MV-4-11 (cell line): ENCODE measurements at regions not wholly inside any gene's neighbourhood (a gene's known extent, or its start where the extent isn't known, plus 50 kb on each side); places are given as distances from the start of the nearest gene placed in this dataset.

Source experiments
- DNase-seq: peaks from one replicate; lab custom pipeline; 2025; lab: John Stamatoyannopoulos, UW

DNA sequence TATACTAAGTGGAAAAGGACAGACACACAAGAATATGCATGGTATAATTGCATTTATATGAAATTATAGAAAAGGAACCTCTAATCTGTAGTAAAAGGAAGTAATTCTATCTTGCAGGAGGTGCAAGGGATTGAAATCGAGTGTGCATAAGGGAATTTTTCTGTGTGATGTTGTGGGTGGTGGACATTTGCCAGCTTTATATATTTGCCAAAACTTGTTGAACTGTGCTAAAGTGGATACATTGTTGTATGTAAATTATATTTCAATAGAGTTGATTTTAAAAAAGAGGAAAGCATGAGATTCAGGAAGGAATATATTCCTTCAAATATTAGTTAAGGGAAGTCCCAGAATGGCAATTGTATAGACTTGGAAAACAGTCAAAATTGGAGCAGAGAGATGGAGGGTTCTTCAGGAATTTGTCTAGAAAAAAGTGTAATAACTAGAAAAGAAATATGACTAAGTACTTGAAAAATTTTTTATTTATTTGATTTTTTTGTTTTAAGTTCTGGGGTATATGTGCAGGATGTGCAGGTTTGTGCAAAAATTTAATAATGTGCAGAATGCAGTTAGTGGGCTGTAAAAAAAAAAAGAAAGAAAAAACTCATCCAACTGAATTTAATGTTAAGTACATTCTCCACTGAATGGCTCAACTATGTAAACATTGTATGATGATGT is 96.1 kb downstream of the ARL4A start:
- no peak for DNase-seq

DNA sequence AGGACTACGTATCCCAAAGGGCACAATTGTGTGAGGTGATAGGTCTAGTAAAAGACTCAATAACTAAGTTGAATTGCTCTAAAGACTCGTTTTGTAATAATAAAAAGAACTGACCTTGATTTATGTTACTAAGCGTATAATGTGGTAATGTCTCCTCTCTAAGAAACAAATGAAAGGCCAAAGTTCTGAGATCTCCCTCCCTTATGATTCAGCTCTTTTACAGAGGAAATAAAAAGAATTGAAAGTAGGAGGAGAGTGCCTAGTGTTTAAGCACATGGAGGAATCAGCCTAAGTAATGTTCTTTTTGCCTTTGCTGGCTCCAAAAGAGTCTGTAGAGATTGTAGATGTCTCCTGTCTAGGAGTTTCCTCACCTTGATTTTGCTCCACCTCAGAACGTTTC is 98.0 kb downstream of the ARL4A start:
- DNase-seq: no peak

- no peak for DNase-seq
Measured at GRCh38 chr7:12786494-12786893, 99.1 kb downstream of the ARL4A start.

- DNase-seq: no peak
Measured at GRCh38 chr7:12788171-12788570, 100.7 kb downstream of the ARL4A start.

GRCh38 chr7:12788591-12788990 is 101.2 kb downstream of the ARL4A start:
- DNase-seq: no peak

GRCh38 chr7:12794722-12795302 is 107.4 kb downstream of the ARL4A start:
- no peak for DNase-seq

GRCh38 chr7:12796397-12797127 is 109.1 kb downstream of the ARL4A start:
- DNase-seq: no peak

DNA sequence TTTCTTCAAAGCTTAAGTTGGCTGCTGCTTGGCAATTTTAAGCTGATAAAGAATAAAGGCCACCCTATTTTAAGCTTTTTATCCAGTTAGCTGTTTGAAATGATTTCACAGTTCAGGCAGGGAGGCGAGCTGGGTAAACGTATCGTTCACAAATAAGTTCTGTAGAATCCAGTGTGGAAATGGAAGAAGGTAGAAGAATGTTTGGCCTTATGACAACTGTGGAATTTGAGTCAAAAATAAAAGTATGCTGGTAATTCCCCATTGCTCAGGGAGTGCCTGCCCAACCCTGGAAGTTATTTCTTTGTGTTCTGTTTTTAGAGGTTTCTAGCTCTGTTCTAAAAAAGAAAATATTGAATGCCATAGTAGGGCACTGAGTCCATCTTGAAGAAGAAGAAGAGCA is 113.1 kb downstream of the ARL4A start:
- DNase-seq: no peak

DNA sequence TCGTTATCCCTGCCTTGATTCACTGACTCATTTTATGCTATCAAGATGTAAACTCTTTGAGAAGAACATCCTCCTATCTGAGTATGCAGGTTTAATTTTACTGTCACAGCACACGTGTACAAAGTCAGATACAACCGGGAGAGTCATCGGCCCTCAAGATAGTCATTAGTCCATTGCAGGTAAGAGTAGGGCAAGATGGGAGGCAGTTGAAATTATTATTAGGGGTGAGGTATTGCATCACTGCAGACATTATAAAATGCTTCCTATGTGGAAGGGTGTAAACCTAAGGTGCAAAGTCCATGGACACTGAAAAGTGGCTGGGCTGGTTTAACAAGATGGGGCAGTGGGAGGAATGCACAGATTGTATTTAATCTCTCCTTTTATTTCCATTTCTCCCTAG is 113.7 kb downstream of the ARL4A start:
- no peak for DNase-seq

DNA sequence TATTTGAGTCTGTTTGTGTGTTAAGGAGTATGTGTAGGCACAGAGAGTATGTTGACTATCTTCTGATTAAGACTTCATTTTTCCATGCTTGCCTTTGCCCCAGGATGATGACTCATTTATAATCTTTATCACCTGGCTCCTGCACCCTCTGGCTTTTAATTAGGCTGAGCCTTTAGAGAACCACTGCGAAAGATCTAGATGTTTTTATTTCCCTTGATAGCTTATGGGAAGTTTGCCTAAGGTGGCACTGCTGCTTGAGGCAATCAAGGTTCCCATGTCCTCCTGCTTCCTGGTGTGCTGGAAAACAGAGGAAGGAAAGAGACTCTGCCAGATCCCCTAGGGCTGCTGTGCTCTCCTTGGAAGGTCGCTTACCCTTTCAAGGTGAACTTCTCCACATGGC is 114.6 kb downstream of the ARL4A start:
- no peak for DNase-seq

GRCh38 chr7:12803542-12803941 is 116.1 kb downstream of the ARL4A start:
- no peak for DNase-seq

DNA sequence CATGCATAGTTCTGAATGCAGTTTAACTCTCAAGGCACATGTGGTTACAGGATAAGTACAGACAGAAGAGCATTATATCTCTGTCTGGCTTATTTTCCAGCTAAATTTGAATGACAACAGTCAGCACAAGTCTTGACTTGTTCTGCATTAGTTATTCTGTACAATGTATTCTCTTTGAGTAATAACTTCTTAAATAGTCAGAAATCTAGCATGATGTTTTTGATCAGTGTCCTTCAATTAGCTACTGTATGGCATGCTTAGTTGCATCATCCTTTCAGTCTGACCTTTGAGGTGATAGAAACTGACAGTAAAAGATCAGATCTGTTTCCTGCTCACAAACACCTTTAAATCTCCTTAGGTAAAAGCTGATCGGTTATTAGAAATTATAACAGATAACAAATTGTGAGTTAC is 118.1 kb downstream of the ARL4A start:
- DNase-seq: no peak

DNA sequence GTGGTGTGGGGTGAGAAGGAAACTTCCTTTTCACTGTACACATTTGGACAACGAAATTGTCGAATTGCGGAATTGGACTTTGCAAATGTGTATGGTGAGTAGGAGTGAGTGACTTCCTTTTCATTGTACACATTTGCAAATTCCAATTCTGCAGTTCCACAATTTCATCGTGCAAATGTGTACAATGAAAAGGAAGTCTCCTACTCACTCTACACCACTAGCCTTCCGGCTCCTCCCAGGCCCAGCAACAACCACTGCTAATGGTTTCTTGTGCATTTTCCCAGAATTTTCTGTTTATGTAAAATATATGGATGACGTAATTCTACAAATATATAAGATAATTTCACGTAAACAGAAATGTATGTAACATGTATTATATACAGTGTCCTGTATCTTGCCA is 118.5 kb downstream of the ARL4A start:
- peak; percentile 91 for DNase-seq

DNA sequence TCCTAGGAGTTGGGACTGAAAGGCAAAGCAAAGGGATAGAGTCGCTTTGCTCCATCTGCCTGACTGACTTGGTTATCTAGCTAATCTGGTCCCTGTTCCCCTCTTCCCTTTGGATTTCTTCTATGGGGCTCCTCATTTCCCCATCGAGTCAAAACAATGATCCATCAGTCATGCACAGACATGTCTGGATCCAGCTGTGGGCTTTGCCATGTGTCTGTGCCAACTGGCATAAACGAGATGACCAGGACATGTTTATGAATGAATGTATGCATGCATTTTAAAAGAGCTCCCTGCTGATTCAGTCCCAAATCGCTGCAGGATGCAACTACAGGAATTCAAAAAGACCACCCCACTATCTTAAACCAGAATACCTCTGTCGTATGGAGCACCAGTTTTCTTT is 122.0 kb downstream of the ARL4A start:
- DNase-seq: no peak

- DNase-seq: no peak
Measured at GRCh38 chr7:12812111-12812510, 124.7 kb downstream of the ARL4A start.

- no peak for DNase-seq
Measured at GRCh38 chr7:12814107-12814506, 126.7 kb downstream of the ARL4A start.

DNA sequence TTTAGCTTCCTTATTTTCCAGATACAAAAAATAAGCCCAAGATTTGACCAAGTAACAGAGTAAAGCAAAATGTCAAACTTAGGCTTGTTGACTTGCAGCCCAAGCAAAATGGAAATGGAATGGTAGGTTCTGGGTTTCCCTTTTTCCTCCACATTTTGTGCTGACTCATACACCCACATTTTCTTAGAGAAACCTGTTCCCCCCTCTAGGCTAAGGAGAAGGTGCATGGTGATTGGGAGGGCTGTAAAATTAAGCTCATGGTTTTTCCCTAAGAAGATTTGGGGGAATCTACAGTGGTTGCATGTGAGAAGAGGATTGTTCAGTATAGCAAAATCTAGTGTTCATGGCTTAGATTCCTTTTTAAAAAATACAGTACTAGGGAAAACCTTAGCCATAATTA is 127.4 kb downstream of the ARL4A start:
- no peak for DNase-seq

GRCh38 chr7:12815426-12815825 is 128.0 kb downstream of the ARL4A start:
- no peak for DNase-seq

DNA sequence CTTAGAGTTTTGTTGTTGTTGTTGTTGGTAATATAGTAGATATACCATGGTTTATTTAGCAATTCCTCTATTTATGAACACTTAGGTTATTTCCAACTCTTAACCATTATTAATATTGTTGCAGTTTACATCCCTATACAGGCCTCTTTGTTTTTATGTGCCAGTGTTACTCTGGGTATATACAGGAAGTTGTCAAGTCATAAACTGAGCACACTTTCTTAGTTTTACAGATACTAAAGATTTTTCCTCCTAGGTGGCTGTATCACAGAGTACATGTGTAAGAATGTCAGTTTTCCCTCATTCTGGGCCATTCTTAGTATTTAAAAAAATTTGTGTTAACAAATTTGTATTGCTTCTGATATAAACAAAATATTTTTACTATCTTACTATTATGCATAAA is 128.4 kb downstream of the ARL4A start:
- DNase-seq: no peak

DNA sequence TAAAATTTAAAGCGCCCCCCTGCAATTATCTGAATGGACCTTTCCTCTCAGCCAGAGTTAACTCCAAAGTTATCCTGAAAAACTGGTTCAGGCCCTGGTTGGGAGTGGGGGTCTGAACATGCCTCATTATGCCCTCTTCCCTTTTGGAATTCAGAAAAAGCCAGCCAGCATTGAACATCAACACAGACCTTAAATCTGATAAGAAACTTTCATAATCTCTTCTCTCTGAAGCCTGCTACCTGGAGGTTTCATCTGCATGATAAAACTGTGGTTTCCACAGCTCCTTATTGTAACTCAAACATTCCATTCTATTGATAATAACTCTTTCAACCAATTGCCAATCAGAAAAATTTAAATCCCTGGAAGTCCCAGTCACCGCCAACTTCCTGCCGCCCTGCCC is 133.3 kb downstream of the ARL4A start:
- no peak for DNase-seq

DNA sequence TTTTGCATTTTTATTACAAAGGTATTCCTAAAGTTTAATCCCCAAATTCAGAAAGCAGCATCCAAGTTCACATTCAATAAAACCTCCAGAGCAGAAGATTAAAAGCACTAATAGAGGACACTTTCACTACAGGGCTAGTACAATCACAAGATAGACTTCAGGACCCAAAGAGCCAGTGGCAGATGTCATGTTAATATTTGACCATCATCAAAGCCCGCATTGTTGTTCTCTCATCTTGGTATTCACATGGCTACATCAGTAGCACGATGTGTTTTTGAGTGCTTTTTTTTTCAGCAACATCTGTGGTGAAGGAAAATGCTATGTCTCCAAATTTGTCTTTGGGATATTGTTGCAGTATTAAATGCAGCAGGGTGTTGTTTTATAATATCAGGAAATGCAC is 134.3 kb downstream of the ARL4A start:
- DNase-seq: no peak

- no peak for DNase-seq
Measured at GRCh38 chr7:12826079-12826478, 138.6 kb downstream of the ARL4A start.

GRCh38 chr7:12827219-12827821 is 139.9 kb downstream of the ARL4A start:
- no peak for DNase-seq
